Fibroblast of mammary gland (primary cell): ENCODE measurements at regions not wholly inside any gene's neighbourhood (a gene's known extent, or its start where the extent isn't known, plus 50 kb on each side); places are given as distances from the start of the nearest gene placed in this dataset.

Experiments
- DNase-seq: peaks from one replicate; pipeline ENCODE4 v3.0.0-alpha.2; 2010; ENCODE audit warnings: low read depth
- H3K4me3 ChIP-seq: 2 replicates; pipeline ENCODE4 v1.5.1; 2011; ENCODE audit warnings: low read depth, mild to moderate bottlenecking, low read length, moderate library complexity; ENCODE audit not compliant: control insufficient read depth
- TF ChIP-seq, protein P1 (sequence below): conservative IDR thresholded peaks from 2 replicates; pipeline ENCODE4 v1.5.1; 2011; ENCODE audit warnings: low read depth, low read length, inconsistent platforms; ENCODE audit not compliant: control insufficient read depth, insufficient read depth

DNA sequence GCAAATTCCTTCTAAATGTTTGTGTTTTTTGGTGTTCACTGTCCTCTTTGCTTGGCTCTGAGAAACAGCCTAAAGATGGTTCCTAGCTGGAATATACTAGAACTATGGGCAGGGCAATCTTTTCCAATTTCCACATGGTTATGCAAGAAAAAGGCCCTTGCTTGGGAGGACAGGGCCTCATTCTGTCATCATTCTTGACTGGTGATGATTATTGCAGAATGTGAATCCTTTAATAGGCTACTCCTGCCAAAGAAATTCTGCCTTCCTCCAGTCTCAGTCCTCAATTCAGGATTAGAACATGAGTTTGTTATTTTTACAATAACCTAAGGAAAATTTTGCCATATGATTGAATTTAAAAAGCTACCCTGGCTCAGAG, 218.7 kb downstream of the HNMT start:
- DNase-seq, result peak; percentile 36
- TF ChIP-seq, protein P1, sequence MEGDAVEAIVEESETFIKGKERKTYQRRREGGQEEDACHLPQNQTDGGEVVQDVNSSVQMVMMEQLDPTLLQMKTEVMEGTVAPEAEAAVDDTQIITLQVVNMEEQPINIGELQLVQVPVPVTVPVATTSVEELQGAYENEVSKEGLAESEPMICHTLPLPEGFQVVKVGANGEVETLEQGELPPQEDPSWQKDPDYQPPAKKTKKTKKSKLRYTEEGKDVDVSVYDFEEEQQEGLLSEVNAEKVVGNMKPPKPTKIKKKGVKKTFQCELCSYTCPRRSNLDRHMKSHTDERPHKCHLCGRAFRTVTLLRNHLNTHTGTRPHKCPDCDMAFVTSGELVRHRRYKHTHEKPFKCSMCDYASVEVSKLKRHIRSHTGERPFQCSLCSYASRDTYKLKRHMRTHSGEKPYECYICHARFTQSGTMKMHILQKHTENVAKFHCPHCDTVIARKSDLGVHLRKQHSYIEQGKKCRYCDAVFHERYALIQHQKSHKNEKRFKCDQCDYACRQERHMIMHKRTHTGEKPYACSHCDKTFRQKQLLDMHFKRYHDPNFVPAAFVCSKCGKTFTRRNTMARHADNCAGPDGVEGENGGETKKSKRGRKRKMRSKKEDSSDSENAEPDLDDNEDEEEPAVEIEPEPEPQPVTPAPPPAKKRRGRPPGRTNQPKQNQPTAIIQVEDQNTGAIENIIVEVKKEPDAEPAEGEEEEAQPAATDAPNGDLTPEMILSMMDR, result no peak
- H3K4me3 ChIP-seq, result no peak overlapping the region

DNA sequence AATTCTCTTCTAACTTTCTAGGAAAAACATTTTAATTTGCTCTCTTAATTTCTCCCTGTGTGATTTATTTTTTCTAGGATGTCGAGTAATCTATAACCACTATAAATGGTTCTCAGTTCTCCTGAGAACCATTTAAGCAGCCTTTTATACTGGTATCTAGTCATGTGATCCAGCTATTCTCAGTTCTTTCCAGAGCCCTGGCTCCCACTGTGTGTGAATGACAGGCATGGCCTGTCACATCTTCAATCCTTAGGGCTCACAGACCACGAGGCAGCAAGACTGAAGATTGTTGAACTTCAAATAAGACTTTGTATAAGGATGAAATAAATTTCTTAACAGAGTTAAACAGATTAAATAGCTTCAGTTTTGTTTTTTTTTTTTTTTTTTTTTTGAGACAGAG, 219.4 kb downstream of the HNMT start:
- DNase-seq, result no peak
- no peak overlapping the region for H3K4me3 ChIP-seq
- TF ChIP-seq, protein P1, result no peak

DNA sequence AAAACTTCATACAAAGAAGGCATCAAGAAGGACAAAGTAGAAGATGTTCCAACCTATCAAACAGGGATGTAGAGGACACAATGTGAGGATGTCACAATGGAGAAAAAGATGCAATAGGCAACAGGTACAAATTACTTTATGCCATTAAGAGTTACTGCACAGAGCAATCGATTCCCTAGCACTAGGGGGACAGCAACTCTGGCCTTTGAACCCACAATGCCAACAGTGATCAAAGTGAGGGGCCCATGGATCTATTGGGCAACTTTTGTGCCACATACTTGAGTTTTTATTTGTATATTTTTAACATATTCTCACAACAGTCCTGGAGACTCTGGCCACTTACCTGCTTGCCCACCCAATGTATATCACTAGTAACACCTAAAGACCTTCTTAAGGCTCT, 220.2 kb downstream of the HNMT start:
- no peak for DNase-seq
- no peak overlapping the region for H3K4me3 ChIP-seq
- TF ChIP-seq, protein P1, result no peak

DNA sequence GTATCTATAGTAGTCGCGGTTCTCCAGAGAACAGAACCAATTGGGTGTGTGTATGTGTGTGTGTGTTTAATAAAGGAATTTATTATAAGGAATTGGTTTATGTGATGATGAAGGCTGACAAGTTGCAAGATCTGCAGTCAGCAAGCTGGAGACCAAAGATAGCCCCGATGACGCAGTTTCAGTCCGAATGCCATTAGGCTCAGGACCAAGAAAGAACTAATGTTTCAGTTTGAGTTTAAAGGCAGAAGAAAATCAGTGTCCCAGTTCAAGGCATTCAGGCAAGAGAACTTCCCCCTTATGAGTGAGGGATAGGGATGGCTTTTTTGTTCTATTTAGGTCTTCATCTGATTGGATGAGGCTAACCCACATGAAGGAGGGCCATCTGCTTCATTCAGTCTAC, 221.6 kb downstream of the HNMT start:
- no peak for DNase-seq
- no peak overlapping the region for H3K4me3 ChIP-seq
- TF ChIP-seq, protein P1, result no peak

DNA sequence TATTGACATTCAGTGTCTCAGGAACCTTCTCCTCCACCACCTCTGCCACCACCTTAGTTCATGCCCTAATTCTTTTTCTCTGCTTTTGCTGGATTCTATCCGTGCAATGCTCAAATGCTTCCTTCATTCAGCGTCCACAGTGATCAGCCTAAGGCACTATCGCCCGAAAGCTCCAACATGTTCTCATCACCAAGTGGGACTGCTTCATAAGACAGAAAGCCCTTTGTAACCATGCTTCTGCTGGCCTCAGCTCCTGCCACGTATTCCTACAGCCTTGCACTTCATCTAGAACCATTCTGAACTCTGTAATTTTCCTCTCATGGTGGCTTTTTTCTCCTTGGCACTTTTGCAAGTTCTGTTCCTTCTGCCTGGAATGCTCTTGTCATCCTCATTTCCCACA, 222.9 kb downstream of the HNMT start:
- DNase-seq, result no peak
- TF ChIP-seq, protein P1, result no peak

DNA sequence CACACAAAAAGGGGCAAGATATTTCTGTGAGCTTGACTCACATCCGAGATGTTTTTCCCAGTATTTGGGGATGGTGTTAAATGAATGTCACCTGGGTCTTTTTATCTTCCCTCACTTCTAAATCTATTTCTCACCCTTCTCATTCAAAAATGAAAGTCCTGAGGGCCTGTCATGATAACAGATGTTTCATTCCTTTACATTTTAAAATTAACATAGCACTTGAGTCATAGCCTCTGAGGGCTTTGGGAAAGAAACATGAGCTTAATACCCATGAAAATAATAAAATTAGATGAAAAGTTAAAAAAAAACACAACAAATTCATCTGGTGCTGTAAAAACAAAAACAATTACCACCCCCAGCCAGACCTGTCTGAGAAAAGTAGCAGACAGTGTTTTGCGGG, 226.7 kb downstream of the HNMT start:
- TF ChIP-seq, protein P1, result no peak
- DNase-seq, result no peak
- H3K4me3 ChIP-seq, result no peak overlapping the region

More for the DNA sequence above, 222.9 kb downstream of the HNMT start:
- H3K4me3 ChIP-seq, result no peak overlapping the region
